Hepatocyte (in vitro differentiated cells): ENCODE measurements at regions not wholly inside any gene's neighbourhood (a gene's known extent, or its start where the extent isn't known, plus 50 kb on each side); places are given as distances from the start of the nearest gene placed in this dataset.

Experiments used
- DNase-seq: peaks from one replicate; pipeline ENCODE4 v3.0.0-alpha.2; 2016; ENCODE audit warnings: low spot score
- H2AFZ ChIP-seq: fragments of 200-600 bp; sonication (generic); 2 replicates; pipeline ENCODE4 v1.6.0; 2016; ENCODE audit warnings: antibody characterized with exemption, mild to moderate bottlenecking
- H3K27ac ChIP-seq: fragments of 200-600 bp; sonication (generic); 2 replicates; pipeline ENCODE4 v1.5.1; 2016; ENCODE audit warnings: mild to moderate bottlenecking
- H3K27me3 ChIP-seq: fragments of 200-600 bp; sonication (generic); 2 replicates; pipeline ENCODE4 v1.6.1; 2016
- H3K36me3 ChIP-seq: fragments of 200-600 bp; sonication (generic); replicated peaks from 2 replicates; pipeline ENCODE4 v1.5.1; 2016; ENCODE audit warnings: low read depth; ENCODE audit not compliant: insufficient read depth
- H3K4me1 ChIP-seq: fragments of 200-600 bp; sonication (generic); 2 replicates; pipeline ENCODE4 v1.5.1; 2016; ENCODE audit warnings: mild to moderate bottlenecking, moderate library complexity; ENCODE audit not compliant: insufficient read depth
- H3K4me2 ChIP-seq: fragments of 200-600 bp; sonication (generic); 2 replicates; pipeline ENCODE4 v1.6.0; 2016
- H3K4me3 ChIP-seq: fragments of 200-600 bp; sonication (generic); 2 replicates; pipeline ENCODE4 v1.5.1; 2016; ENCODE audit warnings: mild to moderate bottlenecking
- H3K79me2 ChIP-seq: fragments of 200-600 bp; sonication (generic); 2 replicates; pipeline ENCODE4 v1.6.0; 2017; ENCODE audit warnings: mild to moderate bottlenecking
- H3K9me2 ChIP-seq: fragments of 200-600 bp; sonication (generic); replicated peaks from 2 replicates; pipeline ENCODE4 v1.6.0; 2017; ENCODE audit warnings: mild to moderate bottlenecking; ENCODE audit not compliant: insufficient read depth
- H3K9me3 ChIP-seq: fragments of 200-600 bp; sonication (generic); 2 replicates; pipeline ENCODE4 v1.5.1; 2016; ENCODE audit warnings: low read depth, mild to moderate bottlenecking
- H4K20me1 ChIP-seq: fragments of 200-600 bp; sonication (generic); 2 replicates; pipeline ENCODE4 v1.6.0; 2016; ENCODE audit warnings: mild to moderate bottlenecking; ENCODE audit not compliant: insufficient read depth, poor library complexity, severe bottlenecking
- EZH2 ChIP-seq: fragments of 200-600 bp; sonication (generic); IDR thresholded peaks from 2 replicates; pipeline ENCODE4 v1.6.1; 2016; ENCODE audit warnings: antibody characterized with exemption, mild to moderate bottlenecking, borderline replicate concordance
- EZH2phosphoT487 ChIP-seq: fragments of 200-600 bp; sonication (generic); IDR thresholded peaks from one replicate; pipeline ENCODE4 v1.6.1; 2018; ENCODE audit warnings: antibody characterized with exemption, mild to moderate bottlenecking, low read depth, moderate library complexity; ENCODE audit not compliant: unreplicated experiment, severe bottlenecking
- WGBS: methylation state at CpG from one replicate; pipeline ENCODE4 v1.1.6; 2016; ENCODE audit warnings: low lambda C conversion rate; ENCODE audit errors: missing lambda C conversion rate; 5-methylcytosine and 5-hydroxymethylcytosine counted together
- TF ChIP-seq, protein P1 (sequence below): fragments of 200-600 bp; sonication (generic); IDR thresholded peaks from 2 replicates; pipeline ENCODE4 v1.5.1; 2016; ENCODE audit warnings: antibody characterized with exemption, mild to moderate bottlenecking; ENCODE audit not compliant: poor library complexity

DNA sequence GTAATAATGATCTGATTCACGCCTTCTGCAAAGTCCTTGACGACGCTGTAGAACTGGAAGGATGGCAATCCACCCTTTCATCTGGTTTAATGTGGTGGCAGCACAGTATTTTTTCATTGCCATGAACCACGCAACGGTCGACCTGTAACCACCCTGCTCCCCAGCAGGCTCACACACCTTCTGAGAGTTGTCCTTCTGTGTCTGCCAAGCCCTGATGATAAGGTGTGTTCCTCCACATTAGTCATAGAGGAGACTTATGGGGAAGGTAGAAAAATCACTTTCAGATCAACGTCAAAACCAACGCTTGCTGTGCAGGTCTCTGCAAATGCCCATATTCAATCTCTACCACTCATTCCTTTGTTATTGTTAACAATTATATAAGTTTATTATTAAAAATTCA, 328.7 kb downstream of the SIPA1L2 start:
- Histone ChIP-seq H3K9me3 (no peaks in the 10 kb centered on the region), H3K4me3 (no peak overlapping the region), H4K20me1 (no peaks in the 10 kb centered on the region), H3K9me2 (no peaks in the 10 kb centered on the region), H3K36me3 (no peaks in the 10 kb centered on the region), H2AFZ (no peak overlapping the region), H3K4me2 (no peak overlapping the region), H3K4me1 (peaks cover 1% of the 10 kb centered on the region), H3K27ac (no peak overlapping the region), H3K27me3 (no peaks in the 10 kb centered on the region), H3K79me2 (no peaks in the 10 kb centered on the region)
- DNase-seq = no peak
- 93% methylated on average over 8 of the region's 8 CpGs for WGBS
- TF ChIP-seq, protein P1, sequence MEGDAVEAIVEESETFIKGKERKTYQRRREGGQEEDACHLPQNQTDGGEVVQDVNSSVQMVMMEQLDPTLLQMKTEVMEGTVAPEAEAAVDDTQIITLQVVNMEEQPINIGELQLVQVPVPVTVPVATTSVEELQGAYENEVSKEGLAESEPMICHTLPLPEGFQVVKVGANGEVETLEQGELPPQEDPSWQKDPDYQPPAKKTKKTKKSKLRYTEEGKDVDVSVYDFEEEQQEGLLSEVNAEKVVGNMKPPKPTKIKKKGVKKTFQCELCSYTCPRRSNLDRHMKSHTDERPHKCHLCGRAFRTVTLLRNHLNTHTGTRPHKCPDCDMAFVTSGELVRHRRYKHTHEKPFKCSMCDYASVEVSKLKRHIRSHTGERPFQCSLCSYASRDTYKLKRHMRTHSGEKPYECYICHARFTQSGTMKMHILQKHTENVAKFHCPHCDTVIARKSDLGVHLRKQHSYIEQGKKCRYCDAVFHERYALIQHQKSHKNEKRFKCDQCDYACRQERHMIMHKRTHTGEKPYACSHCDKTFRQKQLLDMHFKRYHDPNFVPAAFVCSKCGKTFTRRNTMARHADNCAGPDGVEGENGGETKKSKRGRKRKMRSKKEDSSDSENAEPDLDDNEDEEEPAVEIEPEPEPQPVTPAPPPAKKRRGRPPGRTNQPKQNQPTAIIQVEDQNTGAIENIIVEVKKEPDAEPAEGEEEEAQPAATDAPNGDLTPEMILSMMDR = no peak

DNA sequence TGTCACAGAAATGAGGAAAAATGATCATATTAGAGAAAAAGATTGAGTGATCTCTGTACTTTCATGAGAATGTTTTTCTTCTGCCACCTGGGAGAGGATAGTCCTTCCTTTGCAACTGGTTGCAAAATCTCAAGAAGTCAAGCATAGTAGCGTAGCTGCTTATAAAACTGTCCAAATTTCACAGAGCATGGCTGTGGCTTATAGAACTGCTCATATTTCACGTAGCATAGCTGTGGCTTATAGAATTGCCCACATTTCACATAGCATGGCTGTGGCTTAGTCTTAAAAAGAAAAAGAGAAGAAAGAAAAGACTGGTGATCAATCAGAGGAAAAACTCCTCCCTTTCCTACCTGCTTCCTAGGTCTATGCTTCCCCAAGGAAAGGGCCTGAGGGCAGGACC, 329.5 kb downstream of the SIPA1L2 start:
- Histone ChIP-seq H3K4me1 (no peaks in the 10 kb centered on the region), H3K27ac (no peak overlapping the region), H3K4me2 (no peak overlapping the region), H3K36me3 (no peaks in the 10 kb centered on the region), H3K9me3 (no peaks in the 10 kb centered on the region), H3K27me3 (no peaks in the 10 kb centered on the region), H3K79me2 (no peaks in the 10 kb centered on the region), H4K20me1 (no peaks in the 10 kb centered on the region), H2AFZ (no peak overlapping the region), H3K9me2 (no peaks in the 10 kb centered on the region), H3K4me3 (no peak overlapping the region)
- TF ChIP-seq EZH2 = no peak
- TF ChIP-seq EZH2phosphoT487 = no peak
- TF ChIP-seq, protein P1 = no peak
- 56% methylated on average over 2 of the region's 2 CpGs for WGBS
- no peak for DNase-seq

DNA sequence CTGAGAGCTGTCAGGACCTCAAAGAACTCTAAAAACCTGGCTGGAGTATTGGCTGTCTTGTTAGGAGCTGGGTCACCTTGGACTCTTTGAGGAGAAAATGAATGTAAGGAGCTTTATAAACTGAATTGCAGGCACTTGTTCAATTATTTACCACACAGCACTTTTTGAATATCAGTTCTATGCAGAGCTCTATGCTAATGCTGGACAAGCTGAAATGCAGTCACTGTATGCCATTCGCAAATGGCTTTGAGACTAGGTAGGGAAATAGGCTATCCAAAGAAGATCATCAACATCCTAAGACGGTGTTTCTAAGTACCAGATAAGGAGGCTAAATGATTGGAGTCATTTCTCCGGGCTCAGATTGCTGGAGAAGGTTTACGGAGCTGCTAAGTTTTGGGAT, 333.5 kb downstream of the SIPA1L2 start:
- Histone ChIP-seq H3K4me3 (no peak overlapping the region), H3K4me1 (no peaks in the 10 kb centered on the region), H2AFZ (no peak overlapping the region), H3K27me3 (no peaks in the 10 kb centered on the region), H3K79me2 (no peaks in the 10 kb centered on the region), H3K36me3 (no peaks in the 10 kb centered on the region), H3K4me2 (no peak overlapping the region), H4K20me1 (no peaks in the 10 kb centered on the region), H3K9me3 (no peaks in the 10 kb centered on the region), H3K27ac (no peak overlapping the region), H3K9me2 (no peaks in the 10 kb centered on the region)
- 93% methylated on average over 4 of the region's 4 CpGs for WGBS
- no peak for DNase-seq
- TF ChIP-seq EZH2phosphoT487 (no peak), EZH2 (no peak)
- TF ChIP-seq, protein P1 = no peak

DNA sequence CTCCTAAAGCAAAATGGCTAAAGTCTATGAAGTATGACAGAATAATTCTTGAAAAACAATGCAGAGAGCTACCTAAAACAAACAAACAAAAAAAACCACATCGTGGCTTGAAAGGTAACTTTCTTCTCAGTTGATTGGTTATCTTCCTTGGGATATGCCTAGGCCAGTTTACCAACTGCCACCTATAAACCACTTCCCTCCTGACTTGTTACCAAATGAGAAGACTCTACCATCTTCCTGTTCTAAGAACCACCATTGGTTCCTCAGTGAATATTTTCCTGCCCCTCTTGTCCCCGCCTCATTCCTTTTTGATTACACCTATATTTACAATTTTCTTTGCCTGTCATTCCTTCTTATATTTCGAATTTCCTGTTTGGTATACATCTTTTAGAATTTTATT, 336.6 kb downstream of the SIPA1L2 start:
- TF ChIP-seq, protein P1 = no peak
- TF ChIP-seq EZH2 (no peak), EZH2phosphoT487 (no peak)
- no peak overlapping the region for H3K4me2 ChIP-seq
- H3K79me2 ChIP-seq = no peaks in the 10 kb centered on the region
- no peak overlapping the region for H2AFZ ChIP-seq
- no peaks in the 10 kb centered on the region for H4K20me1 ChIP-seq
- H3K27me3 ChIP-seq = no peaks in the 10 kb centered on the region
- H3K27ac ChIP-seq = no peak overlapping the region
- WGBS = 94% methylated on average over 3 of the region's 3 CpGs
- H3K9me3 ChIP-seq = no peaks in the 10 kb centered on the region
- H3K4me1 ChIP-seq = no peaks in the 10 kb centered on the region
- no peak overlapping the region for H3K4me3 ChIP-seq
- no peak for DNase-seq
- H3K9me2 ChIP-seq = no peaks in the 10 kb centered on the region
- no peaks in the 10 kb centered on the region for H3K36me3 ChIP-seq
